Chondrocyte (in vitro differentiated cells): ENCODE measurements at regions not wholly inside any gene's neighbourhood (a gene's known extent, or its start where the extent isn't known, plus 50 kb on each side); places are given as distances from the start of the nearest gene placed in this dataset.
"Not testable (repeated sequence)": the region's sequence is repeated elsewhere in the genome, so short reads cannot be mapped to it uniquely, and the experiment has no call there.

ENCODE experiments used
- DNase-seq: peaks from one replicate; pipeline ENCODE4 v3.0.0; 2021; ENCODE audit warnings: mixed read lengths, low spot score
- H3K27ac Mint-ChIP-seq: one replicate; pipeline ENCODE4 v1.8.0; 2021; ENCODE audit warnings: mild to moderate bottlenecking, moderate library complexity, mixed read lengths; ENCODE audit not compliant: unreplicated experiment
- H3K27me3 Mint-ChIP-seq: 2 replicates; pipeline ENCODE4 v1.8.0; 2021; ENCODE audit warnings: low read depth, mixed read lengths
- H3K36me3 Mint-ChIP-seq: 2 replicates; pipeline ENCODE4 v1.8.0; 2021; ENCODE audit warnings: low read depth, mixed read lengths
- H3K4me1 Mint-ChIP-seq: 2 replicates; pipeline ENCODE4 v1.8.0; 2021; ENCODE audit warnings: low read depth, mild to moderate bottlenecking, mixed read lengths
- H3K4me3 Mint-ChIP-seq: one replicate; pipeline ENCODE4 v1.8.0; 2021; ENCODE audit warnings: mild to moderate bottlenecking, moderate library complexity, mixed read lengths; ENCODE audit not compliant: unreplicated experiment
- H3K9me3 Mint-ChIP-seq: 2 replicates; pipeline ENCODE4 v1.8.0; 2021; ENCODE audit warnings: low read depth, mixed read lengths
- TF ChIP-seq, protein P1 (sequence below): fragments of 200-600 bp; sonication (generic); IDR thresholded peaks from 2 replicates; pipeline ENCODE4 v1.5.0; 2021; ENCODE audit warnings: antibody characterized with exemption, mild to moderate bottlenecking, moderate library complexity

DNA sequence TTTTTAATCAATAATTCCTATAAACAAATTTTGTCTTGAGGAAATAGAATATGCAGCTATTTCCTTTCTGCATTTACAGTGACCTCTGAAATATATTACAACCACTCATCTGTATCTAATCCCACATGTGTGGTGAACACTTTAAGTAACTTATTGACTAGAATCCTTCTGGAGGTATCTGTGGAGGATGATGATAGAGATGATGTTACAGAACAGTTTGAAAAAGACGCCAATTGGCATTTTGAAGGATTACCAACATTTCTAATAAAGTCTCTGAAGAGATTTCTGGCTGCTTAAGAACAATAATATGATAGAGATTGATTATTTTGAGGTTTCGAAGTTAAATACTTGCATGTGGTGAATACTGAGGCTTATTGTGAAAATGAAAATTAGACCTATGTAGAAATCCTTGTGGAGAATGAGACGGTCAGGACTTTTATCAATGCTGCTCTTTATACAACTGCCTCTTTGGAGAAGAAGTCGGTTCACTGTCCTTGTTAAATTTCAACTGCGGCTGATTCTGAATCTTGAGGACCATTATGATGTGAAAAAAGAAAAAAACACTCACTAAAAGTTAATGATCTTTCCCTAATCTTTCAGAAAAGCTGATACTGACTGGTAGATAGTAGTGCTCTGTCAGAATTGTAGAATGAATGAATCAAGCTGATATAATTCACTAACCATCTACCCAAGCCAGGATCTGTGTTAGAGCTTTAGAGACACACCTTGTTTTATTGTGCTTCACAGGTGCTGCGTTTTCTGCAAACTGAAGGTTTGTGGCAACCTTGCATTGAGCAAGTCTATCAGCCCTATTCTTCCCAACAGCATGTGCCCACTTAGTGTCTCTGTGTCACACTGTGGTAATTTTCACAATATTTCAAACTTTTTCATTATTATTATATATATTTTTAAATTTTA is 204.7 kb downstream of the SPRY1 start:
- no peak for DNase-seq
- H3K27me3 Mint-ChIP-seq = no peaks in the 10 kb centered on the region
- H3K27ac Mint-ChIP-seq = no peak overlapping the region
- H3K4me1 Mint-ChIP-seq = peaks cover 16% of the 10 kb centered on the region
- no peaks in the 10 kb centered on the region for H3K36me3 Mint-ChIP-seq
- TF ChIP-seq, protein P1, sequence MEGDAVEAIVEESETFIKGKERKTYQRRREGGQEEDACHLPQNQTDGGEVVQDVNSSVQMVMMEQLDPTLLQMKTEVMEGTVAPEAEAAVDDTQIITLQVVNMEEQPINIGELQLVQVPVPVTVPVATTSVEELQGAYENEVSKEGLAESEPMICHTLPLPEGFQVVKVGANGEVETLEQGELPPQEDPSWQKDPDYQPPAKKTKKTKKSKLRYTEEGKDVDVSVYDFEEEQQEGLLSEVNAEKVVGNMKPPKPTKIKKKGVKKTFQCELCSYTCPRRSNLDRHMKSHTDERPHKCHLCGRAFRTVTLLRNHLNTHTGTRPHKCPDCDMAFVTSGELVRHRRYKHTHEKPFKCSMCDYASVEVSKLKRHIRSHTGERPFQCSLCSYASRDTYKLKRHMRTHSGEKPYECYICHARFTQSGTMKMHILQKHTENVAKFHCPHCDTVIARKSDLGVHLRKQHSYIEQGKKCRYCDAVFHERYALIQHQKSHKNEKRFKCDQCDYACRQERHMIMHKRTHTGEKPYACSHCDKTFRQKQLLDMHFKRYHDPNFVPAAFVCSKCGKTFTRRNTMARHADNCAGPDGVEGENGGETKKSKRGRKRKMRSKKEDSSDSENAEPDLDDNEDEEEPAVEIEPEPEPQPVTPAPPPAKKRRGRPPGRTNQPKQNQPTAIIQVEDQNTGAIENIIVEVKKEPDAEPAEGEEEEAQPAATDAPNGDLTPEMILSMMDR = no peak
- H3K9me3 Mint-ChIP-seq = no peaks in the 10 kb centered on the region
- H3K4me3 Mint-ChIP-seq = no peak overlapping the region

DNA sequence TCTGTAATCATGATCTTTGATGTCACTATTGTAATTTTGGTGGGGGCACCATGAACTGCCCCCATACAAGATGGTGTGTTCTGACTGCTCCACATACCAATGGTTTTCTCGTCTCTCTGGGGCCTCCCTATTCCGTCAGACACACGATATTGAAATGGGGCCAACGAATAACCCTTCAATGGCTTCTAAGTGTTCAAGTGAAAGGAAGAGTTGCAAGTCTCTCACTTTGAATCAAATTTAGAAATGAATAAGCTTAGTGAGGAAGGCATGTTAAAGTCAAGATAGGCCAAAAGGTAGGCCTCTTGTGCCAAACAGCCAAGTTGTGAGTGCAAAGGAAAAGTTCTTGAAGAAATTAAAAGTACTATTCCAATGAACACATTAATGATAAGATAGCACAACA is 205.4 kb downstream of the SPRY1 start:
- Mint-ChIP-seq H3K27me3 (no peaks in the 10 kb centered on the region), H3K36me3 (no peaks in the 10 kb centered on the region), H3K4me3 (no peak overlapping the region), H3K4me1 (peaks cover 16% of the 10 kb centered on the region), H3K27ac (no peak overlapping the region), H3K9me3 (no peaks in the 10 kb centered on the region)
- TF ChIP-seq, protein P1 = no peak
- DNase-seq = no peak

DNA sequence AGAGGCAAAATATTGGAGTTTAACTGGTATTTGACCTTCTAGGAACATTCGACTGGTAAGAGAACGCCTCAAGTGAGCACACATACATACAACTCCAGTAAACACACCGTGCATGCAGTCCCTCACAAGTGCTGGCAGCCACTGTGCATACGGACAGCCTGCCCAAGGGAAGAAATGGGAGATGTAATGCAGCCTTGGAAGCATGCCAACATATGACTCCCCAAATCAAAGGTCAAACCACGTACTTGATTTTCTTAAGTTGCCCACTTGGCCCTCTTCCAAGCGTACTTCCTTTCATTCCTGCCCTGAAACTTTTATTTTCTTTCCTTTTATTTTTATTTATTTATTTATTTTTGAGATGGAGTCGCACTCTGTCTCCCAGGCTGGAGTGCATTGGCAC is 206.6 kb downstream of the SPRY1 start:
- H3K4me3 Mint-ChIP-seq = no peak overlapping the region
- H3K4me1 Mint-ChIP-seq = peaks cover 9% of the 10 kb centered on the region
- H3K27me3 Mint-ChIP-seq = no peaks in the 10 kb centered on the region
- H3K9me3 Mint-ChIP-seq = no peaks in the 10 kb centered on the region
- no peaks in the 10 kb centered on the region for H3K36me3 Mint-ChIP-seq
- H3K27ac Mint-ChIP-seq = no peak overlapping the region
- TF ChIP-seq, protein P1 = no peak
- no peak for DNase-seq

DNA sequence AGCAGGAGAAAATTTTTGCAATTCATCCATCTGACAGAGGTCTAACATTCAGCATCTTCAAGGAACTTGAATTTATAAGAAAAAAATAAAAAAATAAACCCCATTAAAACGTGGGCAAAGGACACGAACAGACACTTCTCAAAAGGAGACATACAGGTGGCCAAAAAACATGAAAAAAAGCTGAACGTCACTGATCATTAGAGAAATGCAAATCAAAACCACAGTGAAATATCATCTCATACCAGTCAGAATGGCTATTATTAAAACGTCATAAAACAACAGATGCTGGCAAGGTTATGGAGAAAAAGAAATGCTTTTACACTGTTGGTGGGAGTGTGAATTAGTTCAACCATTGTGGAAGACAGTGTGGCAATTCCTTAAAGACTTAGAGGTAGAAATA is 209.2 kb downstream of the SPRY1 start:
- H3K27ac Mint-ChIP-seq, H3K4me3 Mint-ChIP-seq, DNase-seq, H3K27me3 Mint-ChIP-seq, H3K36me3 Mint-ChIP-seq, H3K4me1 Mint-ChIP-seq, H3K9me3 Mint-ChIP-seq: not testable (repeated sequence)

DNA sequence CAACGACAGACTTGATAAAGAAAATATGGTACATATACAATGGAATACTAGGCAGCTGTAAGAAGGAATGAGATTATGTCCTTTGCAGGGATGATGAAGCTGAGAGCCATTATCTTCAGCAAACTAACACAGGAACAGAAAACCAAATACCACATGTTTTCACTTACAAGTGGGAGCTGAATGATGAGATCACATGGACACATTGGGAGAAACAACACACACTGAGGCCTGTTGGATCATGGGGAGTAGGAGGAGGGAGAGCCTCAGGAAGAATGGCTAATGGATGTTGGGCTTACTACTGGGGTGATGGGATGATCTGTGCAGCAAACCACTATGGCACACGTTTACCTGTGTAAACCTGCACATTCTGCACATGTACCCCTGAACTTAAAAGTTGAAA is 209.7 kb downstream of the SPRY1 start:
- H3K4me1 Mint-ChIP-seq = no peaks in the 10 kb centered on the region
- DNase-seq = no peak
- no peaks in the 10 kb centered on the region for H3K36me3 Mint-ChIP-seq
- H3K27me3 Mint-ChIP-seq = no peaks in the 10 kb centered on the region
- no peak overlapping the region for H3K4me3 Mint-ChIP-seq
- H3K27ac Mint-ChIP-seq = no peak overlapping the region
- no peaks in the 10 kb centered on the region for H3K9me3 Mint-ChIP-seq
- TF ChIP-seq, protein P1 = no peak
